ENCODE measurements at regions not wholly inside any gene's neighbourhood (a gene's known extent, or its start where the extent isn't known, plus 50 kb on each side); places are given as distances from the start of the nearest gene placed in this dataset.

DNA sequence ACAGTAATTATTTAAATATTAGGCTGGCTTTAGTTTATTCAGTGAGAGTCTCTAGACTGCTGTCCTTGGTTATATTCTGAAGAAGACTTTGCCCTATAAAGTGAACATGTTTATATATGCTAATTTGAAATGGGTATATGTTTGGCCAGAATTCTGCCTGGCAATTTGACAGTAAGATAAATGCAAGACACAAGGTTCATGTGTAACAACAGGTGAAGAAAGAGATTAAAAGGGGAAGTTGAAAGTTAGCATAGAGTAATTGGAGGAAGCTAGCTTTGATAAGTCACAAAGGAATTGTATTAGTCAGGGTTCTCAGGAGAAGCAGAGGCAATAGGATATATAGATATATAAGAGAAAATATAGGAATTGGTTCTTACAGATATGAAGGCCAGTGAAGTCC lies 191.4 kb downstream of the CENPW start:
- no peak overlapping the region for H3K4me3 ChIP-seq
- no peaks in the 10 kb centered on the region for H3K79me2 ChIP-seq (ENCODE audit: low read depth)
- Mint-ChIP-seq H3K4me3 (no peak overlapping the region), H3K27ac (peak overlapping the region; percentile 7), H3K9me3 (peaks cover 3% of the 10 kb centered on the region), H3K4me1 (peaks cover 67% of the 10 kb centered on the region), H3K36me3 (peaks cover 8% of the 10 kb centered on the region), H3K27me3 (ENCODE audit: insufficient read depth, low read depth) (no peaks in the 10 kb centered on the region)
- DNase-seq (ENCODE audit: low spot score), result no peak
- no peak overlapping the region for H3K9ac ChIP-seq
- no peaks in the 10 kb centered on the region for H3K36me3 ChIP-seq
- H2AFZ ChIP-seq (replicated peaks), result no peak overlapping the region
- no peak overlapping the region for H3K27ac ChIP-seq
- no peaks in the 10 kb centered on the region for H3K9me3 ChIP-seq (ENCODE audit: low read depth)
- H4K20me1 ChIP-seq (ENCODE audit: low read depth), result no peaks in the 10 kb centered on the region
- no peak for TF ChIP-seq EZH2 (IDR thresholded peaks at IDR 0.05)
- TF ChIP-seq, protein P1, sequence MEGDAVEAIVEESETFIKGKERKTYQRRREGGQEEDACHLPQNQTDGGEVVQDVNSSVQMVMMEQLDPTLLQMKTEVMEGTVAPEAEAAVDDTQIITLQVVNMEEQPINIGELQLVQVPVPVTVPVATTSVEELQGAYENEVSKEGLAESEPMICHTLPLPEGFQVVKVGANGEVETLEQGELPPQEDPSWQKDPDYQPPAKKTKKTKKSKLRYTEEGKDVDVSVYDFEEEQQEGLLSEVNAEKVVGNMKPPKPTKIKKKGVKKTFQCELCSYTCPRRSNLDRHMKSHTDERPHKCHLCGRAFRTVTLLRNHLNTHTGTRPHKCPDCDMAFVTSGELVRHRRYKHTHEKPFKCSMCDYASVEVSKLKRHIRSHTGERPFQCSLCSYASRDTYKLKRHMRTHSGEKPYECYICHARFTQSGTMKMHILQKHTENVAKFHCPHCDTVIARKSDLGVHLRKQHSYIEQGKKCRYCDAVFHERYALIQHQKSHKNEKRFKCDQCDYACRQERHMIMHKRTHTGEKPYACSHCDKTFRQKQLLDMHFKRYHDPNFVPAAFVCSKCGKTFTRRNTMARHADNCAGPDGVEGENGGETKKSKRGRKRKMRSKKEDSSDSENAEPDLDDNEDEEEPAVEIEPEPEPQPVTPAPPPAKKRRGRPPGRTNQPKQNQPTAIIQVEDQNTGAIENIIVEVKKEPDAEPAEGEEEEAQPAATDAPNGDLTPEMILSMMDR (IDR thresholded peaks at IDR 0.05), result no peak
- TF ChIP-seq EZH2phosphoT487 (IDR thresholded peaks at IDR 0.05), result no peak
- no peak overlapping the region for H3K4me2 ChIP-seq
- no peaks in the 10 kb centered on the region for H3K27me3 ChIP-seq
- peaks cover 47% of the 10 kb centered on the region for H3K4me1 ChIP-seq
- peaks cover 20% of the 10 kb centered on the region for H3F3A ChIP-seq (ENCODE audit: low read depth)

DNA sequence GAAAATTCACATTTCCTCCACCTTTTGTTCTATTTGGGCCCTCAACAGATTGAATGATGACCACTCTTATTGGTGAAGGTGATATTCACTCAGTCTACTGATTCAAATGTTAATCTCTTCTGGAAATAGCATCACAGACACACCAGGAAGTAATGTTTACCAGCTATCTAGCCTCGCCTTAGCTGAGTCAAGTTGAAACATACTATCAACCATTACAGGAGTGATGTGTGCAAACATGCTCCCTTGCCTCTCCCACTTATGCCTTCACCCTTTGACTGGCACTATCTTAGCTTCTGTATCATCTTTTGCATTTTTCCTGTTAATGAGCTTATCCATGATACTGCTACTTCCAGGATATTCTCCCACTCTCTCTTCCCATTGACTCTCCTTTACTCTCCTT lies 191.9 kb downstream of the CENPW start:
- Histone ChIP-seq H4K20me1 (ENCODE audit: low read depth) (no peaks in the 10 kb centered on the region), H3K4me2 (no peak overlapping the region), H2AFZ (replicated peaks) (no peak overlapping the region), H3F3A (ENCODE audit: low read depth) (peaks cover 14% of the 10 kb centered on the region), H3K27ac (no peak overlapping the region), H3K4me1 (peaks cover 42% of the 10 kb centered on the region), H3K27me3 (no peaks in the 10 kb centered on the region), H3K9me3 (ENCODE audit: low read depth) (no peaks in the 10 kb centered on the region), H3K79me2 (ENCODE audit: low read depth) (no peaks in the 10 kb centered on the region), H3K4me3 (no peak overlapping the region), H3K9ac (no peak overlapping the region), H3K36me3 (no peaks in the 10 kb centered on the region)
- H3K9me3 Mint-ChIP-seq, result peaks cover 3% of the 10 kb centered on the region
- DNase-seq (ENCODE audit: low spot score), result no peak
- H3K4me1 Mint-ChIP-seq, result peaks cover 67% of the 10 kb centered on the region
- H3K27ac Mint-ChIP-seq, result no peak overlapping the region
- TF ChIP-seq EZH2phosphoT487 (IDR thresholded peaks at IDR 0.05), result no peak
- TF ChIP-seq, protein P1 (IDR thresholded peaks at IDR 0.05), result no peak
- H3K36me3 Mint-ChIP-seq, result peaks cover 8% of the 10 kb centered on the region
- H3K4me3 Mint-ChIP-seq, result no peak overlapping the region
- no peaks in the 10 kb centered on the region for H3K27me3 Mint-ChIP-seq (ENCODE audit: insufficient read depth, low read depth)

DNA sequence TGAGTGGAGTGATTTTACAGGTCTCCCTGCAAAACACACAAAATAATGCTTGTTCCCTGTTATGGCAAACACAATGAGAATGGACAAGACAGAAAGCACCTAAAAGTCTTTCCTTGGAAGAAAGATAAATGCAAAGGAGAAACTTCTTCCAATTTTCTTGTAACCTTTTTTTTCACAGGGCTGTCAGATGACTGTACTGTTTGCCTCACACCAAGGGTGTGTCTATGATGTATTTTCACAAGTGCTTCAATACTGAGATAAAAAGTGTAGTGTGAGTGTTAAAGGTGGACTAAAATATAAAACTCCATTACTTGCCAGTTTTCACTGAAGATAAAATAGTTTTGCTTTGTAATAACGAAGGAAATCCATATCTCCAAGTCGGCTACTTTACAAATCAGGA lies 194.5 kb downstream of the CENPW start:
- Histone ChIP-seq H2AFZ (replicated peaks) (no peak overlapping the region), H4K20me1 (ENCODE audit: low read depth) (no peaks in the 10 kb centered on the region), H3F3A (ENCODE audit: low read depth) (no peaks in the 10 kb centered on the region), H3K9ac (no peak overlapping the region), H3K79me2 (ENCODE audit: low read depth) (no peaks in the 10 kb centered on the region), H3K4me1 (peaks cover 37% of the 10 kb centered on the region), H3K4me3 (no peak overlapping the region), H3K4me2 (no peak overlapping the region), H3K9me3 (ENCODE audit: low read depth) (no peaks in the 10 kb centered on the region), H3K27me3 (no peaks in the 10 kb centered on the region), H3K27ac (no peak overlapping the region), H3K36me3 (no peaks in the 10 kb centered on the region)
- H3K27ac Mint-ChIP-seq, result peak overlapping the region; percentile 89
- DNase-seq (ENCODE audit: low spot score), result no peak
- peaks cover 8% of the 10 kb centered on the region for H3K36me3 Mint-ChIP-seq
- H3K9me3 Mint-ChIP-seq, result peaks cover 3% of the 10 kb centered on the region
- peaks cover 63% of the 10 kb centered on the region for H3K4me1 Mint-ChIP-seq
- H3K4me3 Mint-ChIP-seq, result no peak overlapping the region
- H3K27me3 Mint-ChIP-seq (ENCODE audit: insufficient read depth, low read depth), result no peaks in the 10 kb centered on the region
- TF ChIP-seq EZH2phosphoT487 (IDR thresholded peaks at IDR 0.05) (no peak), EZH2 (IDR thresholded peaks at IDR 0.05) (no peak)
- TF ChIP-seq, protein P1 (IDR thresholded peaks at IDR 0.05), result no peak

Data from neural progenitor cell (in vitro differentiated cells).